Trophoblast cell (in vitro differentiated cells and primary cell): ENCODE measurements at regions not wholly inside any gene's neighbourhood (a gene's known extent, or its start where the extent isn't known, plus 50 kb on each side); places are given as distances from the start of the nearest gene placed in this dataset.

Experiments
- DNase-seq, 2 donors: peaks; one replicate each; pipeline ENCODE4 v3.0.0-alpha.2; 2016
- H2AFZ ChIP-seq: 2 replicates; pipeline ENCODE4 v1.6.1; 2013; ENCODE audit warnings: low read length, moderate library complexity, mild to moderate bottlenecking; ENCODE audit not compliant: insufficient read depth, poor library complexity
- H2AK5ac ChIP-seq: 2 replicates; pipeline ENCODE4 v1.6.1; 2013; ENCODE audit warnings: mild to moderate bottlenecking, low read length
- H2BK120ac ChIP-seq: 2 replicates; pipeline ENCODE4 v1.6.1; 2013; ENCODE audit warnings: low read length, mild to moderate bottlenecking, moderate library complexity; ENCODE audit not compliant: insufficient read depth, poor library complexity
- H2BK12ac ChIP-seq: 2 replicates; pipeline ENCODE4 v1.6.1; 2013; ENCODE audit warnings: mild to moderate bottlenecking, low read length, moderate library complexity
- H2BK5ac ChIP-seq: 2 replicates; pipeline ENCODE4 v1.6.1; 2013; ENCODE audit warnings: low read length, low read depth, moderate library complexity, mild to moderate bottlenecking; ENCODE audit not compliant: poor library complexity
- H3K14ac ChIP-seq: 2 replicates; pipeline ENCODE4 v1.6.1; 2013; ENCODE audit warnings: mild to moderate bottlenecking, low read length
- H3K18ac ChIP-seq: 2 replicates; pipeline ENCODE4 v1.6.1; 2013; ENCODE audit warnings: mild to moderate bottlenecking, low read length
- H3K23ac ChIP-seq: 2 replicates; pipeline ENCODE4 v1.6.1; 2013; ENCODE audit warnings: low read length
- H3K27ac ChIP-seq: 2 replicates; pipeline ENCODE4 v1.5.1; 2013; ENCODE audit warnings: low read depth, mild to moderate bottlenecking, inconsistent platforms, low read length, moderate library complexity
- H3K27me3 ChIP-seq: 2 replicates; pipeline ENCODE4 v1.6.1; 2013; ENCODE audit warnings: inconsistent platforms, mild to moderate bottlenecking, low read length, moderate library complexity; ENCODE audit not compliant: insufficient read depth
- H3K36me3 ChIP-seq, 2 experiments: 1 replicate in 1 of 2; 2 replicates in 1 of 2; pipeline ENCODE4 v1.6.1; 2013; ENCODE audit warnings: low read length in 2 of 2, mild to moderate bottlenecking in 2 of 2, moderate library complexity in 1 of 2; ENCODE audit not compliant: insufficient read depth in 2 of 2, control insufficient read depth in 1 of 2
- H3K4ac ChIP-seq: 2 replicates; pipeline ENCODE4 v1.6.1; 2013; ENCODE audit warnings: low read depth, mild to moderate bottlenecking, low read length, moderate library complexity
- H3K4me1 ChIP-seq, 2 experiments: 1 replicate in 1 of 2; 2 replicates in 1 of 2; pipeline ENCODE4 v1.6.1; 2013; ENCODE audit warnings: low read length in 2 of 2, mild to moderate bottlenecking in 2 of 2, moderate library complexity in 1 of 2; ENCODE audit not compliant: insufficient read depth in 2 of 2, control insufficient read depth in 1 of 2
- H3K4me2 ChIP-seq: 2 replicates; pipeline ENCODE4 v1.6.1; 2013; ENCODE audit warnings: inconsistent platforms, mild to moderate bottlenecking, low read length, moderate library complexity
- H3K4me3 ChIP-seq: 2 replicates; pipeline ENCODE4 v1.5.1; 2013; ENCODE audit warnings: mild to moderate bottlenecking, low read depth, low read length, inconsistent platforms
- H3K79me1 ChIP-seq: one replicate; pipeline ENCODE4 v1.6.1; 2013; ENCODE audit warnings: low read length
- H3K79me2 ChIP-seq: 2 replicates; pipeline ENCODE4 v1.6.1; 2013; ENCODE audit warnings: low read length, mild to moderate bottlenecking; ENCODE audit not compliant: control insufficient read depth, insufficient read depth, poor library complexity
- H3K9ac ChIP-seq: 2 replicates; pipeline ENCODE4 v1.6.1; 2013; ENCODE audit warnings: mild to moderate bottlenecking, low read length
- H3K9me3 ChIP-seq: 2 replicates; pipeline ENCODE4 v1.6.1; 2013; ENCODE audit warnings: low read depth, mild to moderate bottlenecking, control low read depth, inconsistent platforms, low read length; ENCODE audit not compliant: insufficient read depth
- H4K12ac ChIP-seq: 2 replicates; pipeline ENCODE4 v1.6.1; 2013; ENCODE audit warnings: low read depth, mild to moderate bottlenecking, low read length, moderate library complexity
- H4K8ac ChIP-seq: 2 replicates; pipeline ENCODE4 v1.6.1; 2013; ENCODE audit warnings: low read depth, mild to moderate bottlenecking, low read length, moderate library complexity
- H4K91ac ChIP-seq: one replicate; pipeline ENCODE4 v1.6.1; 2013; ENCODE audit warnings: low read depth, mild to moderate bottlenecking, low read length, moderate library complexity
- WGBS: extraction: QIAGEN DNeasy Blood & Tissue Kit; methylation state at CpG from one replicate; pipeline ENCODE4 v1.1.7; 2013; ENCODE audit warnings: missing lambda C conversion rate; ENCODE audit not compliant: insufficient read length, insufficient coverage; ENCODE audit errors: extremely low coverage; 5-methylcytosine and 5-hydroxymethylcytosine counted together

DNA sequence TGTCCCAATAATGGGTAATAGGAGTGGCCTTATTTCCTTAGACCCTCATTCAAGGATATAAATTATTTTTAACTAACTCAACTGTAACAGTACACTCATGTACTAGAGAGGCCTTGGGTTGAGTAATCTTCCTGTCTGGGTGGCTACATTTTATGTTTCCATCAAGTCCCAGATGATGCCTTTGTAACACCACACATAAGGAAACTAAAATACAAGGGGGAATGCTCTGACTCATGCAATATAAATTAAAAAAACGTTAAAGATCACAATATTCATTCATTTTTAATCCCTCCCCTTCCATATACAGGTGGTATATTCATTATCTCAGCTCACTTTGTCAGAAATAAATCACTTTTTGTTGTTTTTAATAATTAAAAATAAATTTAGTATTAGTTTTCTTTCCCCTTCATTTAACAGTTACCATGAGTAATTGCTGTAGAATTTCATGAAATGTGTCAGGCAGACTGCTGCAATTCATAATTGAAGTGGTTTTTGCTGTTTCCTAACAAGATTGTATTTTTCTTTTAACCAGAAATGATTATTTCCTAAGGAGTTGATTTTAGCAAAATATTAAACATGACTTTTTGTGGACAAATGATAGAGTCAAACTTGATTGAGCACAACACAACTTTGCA, 1403.6 kb downstream of the SUCLG1 start:
- Histone ChIP-seq H3K23ac (no peak overlapping the region), H3K18ac (no peak overlapping the region), H3K9ac (no peak overlapping the region), H3K36me3 (no peaks in the 10 kb centered on the region), H4K91ac (no peak overlapping the region), H2AFZ (no peak overlapping the region), H2BK120ac (no peak overlapping the region), H2AK5ac (no peak overlapping the region), H3K9me3 (no peaks in the 10 kb centered on the region), H3K27me3 (no peaks in the 10 kb centered on the region), H3K4ac (no peak overlapping the region), H3K79me2 (no peaks in the 10 kb centered on the region), H2BK12ac (no peak overlapping the region), H4K8ac (no peak overlapping the region), H4K12ac (no peak overlapping the region), H3K79me1 (no peaks in the 10 kb centered on the region), H3K14ac (no peak overlapping the region), H3K4me1 (no peaks in the 10 kb centered on the region), H2BK5ac (no peak overlapping the region), H3K4me2 (no peak overlapping the region), H3K4me3 (no peak overlapping the region), H3K27ac (no peak overlapping the region)
- no CpG with 5 or more reads among the region's 1 CpG for WGBS
- DNase-seq, result no peak

DNA sequence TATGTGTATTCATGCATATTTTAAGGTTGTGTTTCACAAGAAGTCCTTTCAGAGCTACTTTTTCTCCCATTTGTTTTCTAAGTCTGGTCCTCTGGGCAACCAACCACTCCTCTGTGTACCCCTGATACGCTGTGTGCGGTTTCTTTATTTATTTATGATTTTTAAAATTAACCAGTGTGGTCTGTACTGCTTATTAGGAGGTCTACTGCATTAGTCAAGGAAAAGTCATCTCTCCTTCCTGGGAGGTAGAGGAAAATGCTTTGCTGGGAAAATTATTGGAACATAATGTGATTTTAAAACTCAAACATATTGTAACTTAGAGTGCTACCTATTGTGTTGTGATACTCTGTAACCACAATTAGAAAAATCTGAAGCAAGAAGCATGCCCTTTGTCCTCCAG, 1404.3 kb downstream of the SUCLG1 start:
- H2AK5ac ChIP-seq, result no peak overlapping the region
- H3K23ac ChIP-seq, result no peak overlapping the region
- H3K4ac ChIP-seq, result no peak overlapping the region
- H3K9me3 ChIP-seq, result no peaks in the 10 kb centered on the region
- H4K91ac ChIP-seq, result no peak overlapping the region
- H3K4me3 ChIP-seq, result no peak overlapping the region
- no peak overlapping the region for H3K27ac ChIP-seq
- no peak overlapping the region for H3K18ac ChIP-seq
- no peak overlapping the region for H4K12ac ChIP-seq
- H2AFZ ChIP-seq, result no peak overlapping the region
- H2BK120ac ChIP-seq, result no peak overlapping the region
- H3K79me1 ChIP-seq, result no peaks in the 10 kb centered on the region
- H3K4me1 ChIP-seq, result no peaks in the 10 kb centered on the region
- no peak overlapping the region for H3K4me2 ChIP-seq
- no peak overlapping the region for H2BK5ac ChIP-seq
- no peaks in the 10 kb centered on the region for H3K79me2 ChIP-seq
- no peak overlapping the region for H3K14ac ChIP-seq
- H3K9ac ChIP-seq, result no peak overlapping the region
- H3K27me3 ChIP-seq, result no peaks in the 10 kb centered on the region
- no CpG with 5 or more reads among the region's 2 CpGs for WGBS
- no peaks in the 10 kb centered on the region for H3K36me3 ChIP-seq
- DNase-seq, result no peak
- H2BK12ac ChIP-seq, result no peak overlapping the region
- no peak overlapping the region for H4K8ac ChIP-seq

DNA sequence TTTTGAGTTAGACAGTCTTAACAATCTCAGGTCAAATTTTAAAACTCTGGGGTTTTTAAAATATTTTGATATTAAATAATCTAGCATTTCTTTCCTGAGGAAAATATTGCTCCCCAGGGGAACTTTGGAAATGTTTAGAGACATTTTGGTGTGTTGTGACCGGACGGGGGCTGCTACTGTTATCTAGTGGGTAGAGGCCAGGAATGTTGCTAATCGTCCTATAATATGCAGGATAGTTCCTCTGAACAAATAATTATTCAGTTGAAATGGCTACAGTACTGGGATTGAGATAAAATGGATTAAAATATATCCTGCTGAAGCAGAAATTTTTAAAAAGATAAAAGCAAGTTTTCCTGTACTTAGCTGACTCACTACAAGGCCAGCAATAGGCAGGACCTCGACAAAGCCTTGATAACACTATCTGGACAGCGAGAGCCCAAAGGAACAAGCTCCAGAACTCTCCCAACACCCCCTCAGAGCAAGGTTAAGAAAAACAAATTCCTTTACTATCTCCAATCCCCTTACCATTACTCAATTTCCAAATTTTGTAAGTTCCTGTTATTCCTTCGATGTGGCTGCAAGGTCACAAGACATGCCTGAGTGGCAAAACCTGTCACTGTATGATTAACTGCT, 1407.4 kb downstream of the SUCLG1 start:
- Histone ChIP-seq H3K9me3 (no peaks in the 10 kb centered on the region), H3K27me3 (no peaks in the 10 kb centered on the region), H2BK12ac (no peak overlapping the region), H2AK5ac (no peak overlapping the region), H3K79me2 (no peaks in the 10 kb centered on the region), H3K36me3 (no peaks in the 10 kb centered on the region), H4K8ac (no peak overlapping the region), H3K27ac (no peak overlapping the region), H3K4me3 (no peak overlapping the region), H4K91ac (no peak overlapping the region), H3K23ac (no peak overlapping the region), H2AFZ (no peak overlapping the region), H2BK5ac (no peak overlapping the region), H2BK120ac (no peak overlapping the region), H3K14ac (no peak overlapping the region), H3K4me2 (no peak overlapping the region), H3K18ac (no peak overlapping the region), H3K4me1 (no peaks in the 10 kb centered on the region), H4K12ac (no peak overlapping the region), H3K79me1 (no peaks in the 10 kb centered on the region), H3K9ac (no peak overlapping the region), H3K4ac (no peak overlapping the region)
- WGBS, result no CpG with 5 or more reads among the region's 6 CpGs
- DNase-seq, result no peak

DNA sequence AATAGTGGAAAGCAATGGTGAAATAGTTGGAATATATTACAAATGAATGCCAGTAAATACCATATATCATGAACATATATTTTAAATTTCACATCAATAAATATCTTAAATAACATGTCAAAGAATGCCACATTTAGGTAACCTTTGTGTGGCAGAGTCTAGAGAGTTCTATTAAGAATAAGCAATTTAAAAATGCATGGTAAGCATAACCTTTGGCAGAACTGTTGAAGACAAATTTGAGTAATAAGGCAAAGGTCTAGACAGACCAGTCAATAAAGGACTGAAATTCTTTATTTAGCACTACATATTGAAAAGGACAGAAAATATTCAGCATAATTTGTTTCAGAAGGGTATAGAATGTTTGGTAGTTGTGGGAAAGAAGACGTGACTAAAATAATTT, 1417.0 kb downstream of the SUCLG1 start:
- no peak overlapping the region for H3K9ac ChIP-seq
- no peak overlapping the region for H2BK120ac ChIP-seq
- H3K14ac ChIP-seq, result no peak overlapping the region
- no peak overlapping the region for H3K18ac ChIP-seq
- no peak overlapping the region for H2BK5ac ChIP-seq
- no CpG with 5 or more reads among the region's 1 CpG for WGBS
- DNase-seq, result no peak
- H3K27ac ChIP-seq, result no peak overlapping the region
- no peak overlapping the region for H4K91ac ChIP-seq
- H3K4me3 ChIP-seq, result no peak overlapping the region
- no peak overlapping the region for H3K4ac ChIP-seq
- no peak overlapping the region for H3K4me2 ChIP-seq
- H3K4me1 ChIP-seq, result no peaks in the 10 kb centered on the region
- no peak overlapping the region for H4K12ac ChIP-seq
- H2AK5ac ChIP-seq, result no peak overlapping the region
- H2AFZ ChIP-seq, result no peak overlapping the region
- no peaks in the 10 kb centered on the region for H3K27me3 ChIP-seq
- H4K8ac ChIP-seq, result no peak overlapping the region
- H3K23ac ChIP-seq, result no peak overlapping the region
- H3K79me2 ChIP-seq, result no peaks in the 10 kb centered on the region
- H3K9me3 ChIP-seq, result no peaks in the 10 kb centered on the region
- H2BK12ac ChIP-seq, result no peak overlapping the region
- no peaks in the 10 kb centered on the region for H3K79me1 ChIP-seq
- H3K36me3 ChIP-seq, result no peaks in the 10 kb centered on the region
